Smooth muscle cell (in vitro differentiated cells): ENCODE measurements at regions not wholly inside any gene's neighbourhood (a gene's known extent, or its start where the extent isn't known, plus 50 kb on each side); places are given as distances from the start of the nearest gene placed in this dataset.

Experiments
- DNase-seq: peaks from one replicate; lab custom pipeline; 2025; ENCODE audit not compliant: unreplicated experiment; lab: John Stamatoyannopoulos, UW
- H2AFZ ChIP-seq: fragments of 200-600 bp; sonication (generic); 2 replicates; pipeline ENCODE4 v1.6.0; 2016; ENCODE audit warnings: antibody characterized with exemption, low read depth, mild to moderate bottlenecking
- H3F3A ChIP-seq: fragments of 200-600 bp; sonication (generic); 2 replicates; pipeline ENCODE4 v1.6.0; 2017; ENCODE audit warnings: antibody characterized with exemption, low read depth
- H3K27ac ChIP-seq: fragments of 200-600 bp; sonication (generic); 2 replicates; pipeline ENCODE4 v1.5.1; 2016; ENCODE audit warnings: low read depth, mild to moderate bottlenecking
- H3K27me3 ChIP-seq: fragments of 200-600 bp; sonication (generic); 2 replicates; pipeline ENCODE4 v1.6.1; 2016; ENCODE audit warnings: low read depth, mild to moderate bottlenecking
- H3K36me3 ChIP-seq: fragments of 200-600 bp; sonication (generic); 2 replicates; pipeline ENCODE4 v1.5.1; 2016; ENCODE audit warnings: low read depth
- H3K4me1 ChIP-seq: fragments of 200-600 bp; sonication (generic); 2 replicates; pipeline ENCODE4 v1.5.1; 2016; ENCODE audit warnings: low read depth
- H3K4me2 ChIP-seq: fragments of 200-600 bp; sonication (generic); 2 replicates; pipeline ENCODE4 v1.6.0; 2016; ENCODE audit warnings: mild to moderate bottlenecking
- H3K4me3 ChIP-seq: fragments of 200-600 bp; sonication (generic); 2 replicates; pipeline ENCODE4 v1.5.1; 2016; ENCODE audit warnings: mild to moderate bottlenecking
- H3K79me2 ChIP-seq: fragments of 200-600 bp; sonication (generic); 2 replicates; pipeline ENCODE4 v1.6.0; 2016; ENCODE audit warnings: low read depth, mild to moderate bottlenecking
- H3K9ac ChIP-seq: fragments of 200-600 bp; sonication (generic); 2 replicates; pipeline ENCODE4 v1.6.0; 2016; ENCODE audit warnings: low read depth
- H3K9me3 ChIP-seq: fragments of 200-600 bp; sonication (generic); replicated peaks from 2 replicates; pipeline ENCODE4 v1.5.1; 2016; ENCODE audit warnings: low read depth
- H4K20me1 ChIP-seq: fragments of 200-600 bp; sonication (generic); 2 replicates; pipeline ENCODE4 v1.6.0; 2016; ENCODE audit warnings: low read depth
- WGBS: methylation state at CpG from one replicate; pipeline ENCODE4 v1.1.7; 2016; ENCODE audit warnings: low lambda C conversion rate; 5-methylcytosine and 5-hydroxymethylcytosine counted together
- TF ChIP-seq, protein P1 (sequence below): fragments of 200-600 bp; sonication (generic); IDR thresholded peaks from 2 replicates; pipeline ENCODE4 v1.5.1; 2017; ENCODE audit warnings: borderline replicate concordance, mild to moderate bottlenecking, antibody characterized with exemption; ENCODE audit not compliant: insufficient read depth, poor library complexity, severe bottlenecking

DNA sequence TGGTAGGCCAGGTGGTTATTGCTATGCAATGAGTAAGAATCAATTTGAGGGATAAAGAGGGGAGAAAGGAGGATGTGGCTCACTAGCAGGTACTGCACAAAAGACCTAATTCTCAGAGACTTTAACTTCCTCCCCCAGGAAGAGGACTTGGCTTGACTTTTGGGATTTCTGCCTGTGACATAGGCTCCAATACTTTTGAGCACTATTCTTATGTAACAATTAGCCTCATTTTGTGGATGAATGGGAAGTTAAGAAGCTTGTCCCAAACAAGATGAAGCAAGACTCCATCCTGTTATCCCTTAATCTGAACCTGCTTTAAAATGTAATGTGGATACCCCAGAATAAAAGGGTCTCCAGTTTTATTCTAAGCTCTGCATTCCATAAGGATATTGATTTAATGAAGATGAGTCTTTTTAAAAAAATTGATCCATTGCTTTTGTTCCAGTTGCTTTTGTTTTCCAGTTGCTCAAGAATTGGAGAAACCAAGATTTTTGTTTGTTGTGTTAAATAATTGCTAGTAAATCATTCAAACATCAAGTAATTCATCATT is 218.5 kb downstream of the SNX13 start:
- no peaks in the 10 kb centered on the region for H3K9me3 ChIP-seq
- no peaks in the 10 kb centered on the region for H4K20me1 ChIP-seq
- no peaks in the 10 kb centered on the region for H3F3A ChIP-seq
- no peak overlapping the region for H3K4me2 ChIP-seq
- H3K36me3 ChIP-seq, result no peaks in the 10 kb centered on the region
- H2AFZ ChIP-seq, result no peak overlapping the region
- no peak for DNase-seq
- no peak overlapping the region for H3K27ac ChIP-seq
- no peak overlapping the region for H3K4me3 ChIP-seq
- TF ChIP-seq, protein P1, sequence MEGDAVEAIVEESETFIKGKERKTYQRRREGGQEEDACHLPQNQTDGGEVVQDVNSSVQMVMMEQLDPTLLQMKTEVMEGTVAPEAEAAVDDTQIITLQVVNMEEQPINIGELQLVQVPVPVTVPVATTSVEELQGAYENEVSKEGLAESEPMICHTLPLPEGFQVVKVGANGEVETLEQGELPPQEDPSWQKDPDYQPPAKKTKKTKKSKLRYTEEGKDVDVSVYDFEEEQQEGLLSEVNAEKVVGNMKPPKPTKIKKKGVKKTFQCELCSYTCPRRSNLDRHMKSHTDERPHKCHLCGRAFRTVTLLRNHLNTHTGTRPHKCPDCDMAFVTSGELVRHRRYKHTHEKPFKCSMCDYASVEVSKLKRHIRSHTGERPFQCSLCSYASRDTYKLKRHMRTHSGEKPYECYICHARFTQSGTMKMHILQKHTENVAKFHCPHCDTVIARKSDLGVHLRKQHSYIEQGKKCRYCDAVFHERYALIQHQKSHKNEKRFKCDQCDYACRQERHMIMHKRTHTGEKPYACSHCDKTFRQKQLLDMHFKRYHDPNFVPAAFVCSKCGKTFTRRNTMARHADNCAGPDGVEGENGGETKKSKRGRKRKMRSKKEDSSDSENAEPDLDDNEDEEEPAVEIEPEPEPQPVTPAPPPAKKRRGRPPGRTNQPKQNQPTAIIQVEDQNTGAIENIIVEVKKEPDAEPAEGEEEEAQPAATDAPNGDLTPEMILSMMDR, result no peak
- peaks cover 9% of the 10 kb centered on the region for H3K4me1 ChIP-seq
- H3K27me3 ChIP-seq, result no peaks in the 10 kb centered on the region
- H3K79me2 ChIP-seq, result no peaks in the 10 kb centered on the region
- H3K9ac ChIP-seq, result no peak overlapping the region

DNA sequence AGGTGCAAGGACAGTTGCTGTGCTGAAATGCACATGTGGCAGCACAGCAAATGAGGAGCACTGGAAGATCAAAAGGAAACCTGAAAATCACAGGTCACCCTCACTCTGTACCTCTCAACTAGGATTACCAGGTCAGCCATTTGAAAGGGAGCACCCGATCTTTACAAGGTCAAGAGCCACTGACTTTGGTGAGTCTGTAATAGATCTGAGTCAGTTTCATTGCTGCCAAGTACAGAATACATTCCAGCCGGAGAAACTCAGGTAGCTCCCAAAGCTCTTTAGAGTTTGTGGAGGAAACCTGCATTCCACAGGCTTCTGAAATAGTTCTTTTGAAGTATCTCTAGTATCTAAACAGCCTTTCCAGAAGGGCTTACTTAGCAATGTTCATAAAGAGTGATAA is 217.5 kb downstream of the SNX13 start:
- Histone ChIP-seq H4K20me1 (no peaks in the 10 kb centered on the region), H2AFZ (no peak overlapping the region), H3K27ac (no peak overlapping the region), H3K4me3 (no peak overlapping the region), H3K4me2 (no peak overlapping the region), H3F3A (no peaks in the 10 kb centered on the region), H3K36me3 (no peaks in the 10 kb centered on the region), H3K9ac (no peak overlapping the region), H3K27me3 (no peaks in the 10 kb centered on the region), H3K79me2 (no peaks in the 10 kb centered on the region), H3K9me3 (no peaks in the 10 kb centered on the region), H3K4me1 (peaks cover 9% of the 10 kb centered on the region)
- TF ChIP-seq, protein P1, result no peak
- 64% methylated on average over 2 of the region's 2 CpGs for WGBS
- DNase-seq, result no peak

DNA sequence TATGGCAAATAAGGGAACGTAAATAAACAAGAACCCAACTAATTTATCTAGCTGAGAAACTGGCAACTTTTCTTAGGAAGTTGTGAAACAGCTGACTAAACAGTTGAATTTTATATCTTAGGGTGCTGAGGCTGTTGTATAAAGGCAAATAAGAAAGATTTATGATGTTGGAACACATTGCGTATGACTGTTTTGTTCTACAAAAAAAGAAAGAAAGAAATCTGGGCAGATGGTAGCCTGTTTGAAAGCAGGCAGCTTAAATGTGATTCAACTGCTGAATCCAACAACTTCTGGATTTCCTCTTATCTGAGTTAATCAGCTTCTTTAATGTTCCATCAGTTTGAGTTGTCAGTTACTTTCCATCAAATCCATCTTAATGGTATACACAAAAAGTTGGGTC is 214.5 kb downstream of the SNX13 start:
- Histone ChIP-seq H3K4me1 (peaks cover 9% of the 10 kb centered on the region), H3K9me3 (no peaks in the 10 kb centered on the region), H3F3A (no peaks in the 10 kb centered on the region), H3K27ac (no peak overlapping the region), H3K4me2 (no peak overlapping the region), H3K79me2 (no peaks in the 10 kb centered on the region), H3K27me3 (no peaks in the 10 kb centered on the region), H3K36me3 (no peaks in the 10 kb centered on the region), H2AFZ (no peak overlapping the region), H3K9ac (no peak overlapping the region), H4K20me1 (no peaks in the 10 kb centered on the region), H3K4me3 (no peak overlapping the region)
- no peak for DNase-seq
- 72% methylated on average over 2 of the region's 2 CpGs for WGBS
- TF ChIP-seq, protein P1, result no peak

DNA sequence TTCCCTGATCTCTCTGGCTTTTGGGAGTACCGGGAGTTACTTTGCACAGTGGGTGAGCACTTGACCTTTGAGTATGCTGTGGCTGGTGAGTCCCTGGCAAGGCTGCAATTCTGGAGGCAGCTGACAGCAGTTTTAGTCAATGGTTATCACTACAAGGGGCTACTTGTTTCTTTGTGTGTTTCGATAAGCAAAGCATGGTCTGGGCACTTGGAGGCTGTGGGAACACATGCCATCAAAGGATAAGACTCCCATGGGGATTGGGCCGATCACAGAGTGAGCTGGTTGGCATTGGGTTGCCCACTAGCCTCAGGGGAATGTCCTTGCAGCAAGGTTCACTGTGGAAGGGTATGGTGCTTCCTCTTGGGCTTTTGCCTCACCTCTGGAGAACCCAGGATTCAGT is 208.2 kb downstream of the SNX13 start:
- TF ChIP-seq, protein P1, result no peak
- H3K9ac ChIP-seq, result no peak overlapping the region
- no peak overlapping the region for H2AFZ ChIP-seq
- no peaks in the 10 kb centered on the region for H3K27me3 ChIP-seq
- no peak for DNase-seq
- H3K4me2 ChIP-seq, result no peak overlapping the region
- H4K20me1 ChIP-seq, result no peaks in the 10 kb centered on the region
- no peak overlapping the region for H3K27ac ChIP-seq
- WGBS, result 95% methylated on average over 3 of the region's 3 CpGs
- H3K9me3 ChIP-seq, result no peaks in the 10 kb centered on the region
- H3K4me3 ChIP-seq, result no peak overlapping the region
- no peaks in the 10 kb centered on the region for H3K79me2 ChIP-seq
- H3F3A ChIP-seq, result no peaks in the 10 kb centered on the region
- no peaks in the 10 kb centered on the region for H3K4me1 ChIP-seq
- no peaks in the 10 kb centered on the region for H3K36me3 ChIP-seq
